A673 (cell line): ENCODE measurements at regions not wholly inside any gene's neighbourhood (a gene's known extent, or its start where the extent isn't known, plus 50 kb on each side); places are given as distances from the start of the nearest gene placed in this dataset.

ENCODE experiments used
- BruUV-seq: library from RNA; stranded (reverse); fragments of 400-500 nt; replicated peaks from 2 replicates; lab custom pipeline; 2021; lab: Mats Ljungman, UMichigan
- CTCF ChIA-PET: fragments of 300-600 bp; sonication (Branson Sonifier 250); formaldehyde crosslinking; loops from one replicate; lab custom pipeline; 2022; ENCODE audit warnings: antibody characterized with exemption; lab: Charles Lee
- POLR2A ChIA-PET: fragments of 300-600 bp; sonication (Branson Sonifier 250); formaldehyde crosslinking; loops from one replicate; lab custom pipeline; 2022; ENCODE audit warnings: antibody characterized with exemption; ENCODE audit not compliant: low non-redundant PET; lab: Charles Lee
- DNase-seq: peaks from one replicate; pipeline ENCODE4 v3.0.0-alpha.2; 2015; ENCODE audit warnings: low spot score
- H3K27ac ChIP-seq: fragments of 200-600 bp; sonication (generic); 2 replicates; pipeline ENCODE4 v1.5.1; 2016; ENCODE audit warnings: mixed run types, low read depth, mild to moderate bottlenecking, mixed read lengths, antibody characterized with exemption, low read length; ENCODE audit not compliant: poor library complexity, severe bottlenecking
- H3K27me3 ChIP-seq: fragments of 200-600 bp; sonication (generic); replicated peaks from 2 replicates; pipeline ENCODE4 v1.6.1; 2017; ENCODE audit warnings: mixed run types, low read depth, mild to moderate bottlenecking, mixed read lengths, antibody characterized with exemption, low read length; ENCODE audit not compliant: insufficient read depth, poor library complexity
- H3K36me3 ChIP-seq: fragments of 200-600 bp; sonication (generic); 2 replicates; pipeline ENCODE4 v1.6.1; 2016; ENCODE audit warnings: mixed run types, mild to moderate bottlenecking, mixed read lengths, antibody characterized with exemption, low read length; ENCODE audit not compliant: insufficient read depth, poor library complexity, severe bottlenecking
- H3K4me1 ChIP-seq: fragments of 200-600 bp; sonication (generic); 2 replicates; pipeline ENCODE4 v1.6.1; 2017; ENCODE audit warnings: mixed run types, mild to moderate bottlenecking, mixed read lengths, antibody characterized with exemption, low read length; ENCODE audit not compliant: insufficient read depth, poor library complexity, severe bottlenecking
- H3K4me3 ChIP-seq: fragments of 200-600 bp; sonication (generic); 2 replicates; pipeline ENCODE4 v1.5.1; 2016; ENCODE audit warnings: low read depth, mixed run types, mild to moderate bottlenecking, mixed read lengths, low read length; ENCODE audit not compliant: poor library complexity, severe bottlenecking
- H3K9me3 ChIP-seq: fragments of 200-600 bp; sonication (generic); 2 replicates; pipeline ENCODE4 v1.6.1; 2016; ENCODE audit warnings: mixed run types, low read depth, mild to moderate bottlenecking, mixed read lengths, antibody characterized with exemption, low read length; ENCODE audit not compliant: poor library complexity, severe bottlenecking
- EZH2 ChIP-seq: fragments of 200-600 bp; sonication (generic); IDR thresholded peaks from 2 replicates; pipeline ENCODE4 v1.6.1; 2017; ENCODE audit warnings: borderline replicate concordance, low read depth, mild to moderate bottlenecking, mixed read lengths, antibody characterized with exemption, low read length; ENCODE audit not compliant: poor library complexity, severe bottlenecking
- intact Hi-C: fragments of 100-400 bp; cut with micrococcal nuclease; formaldehyde crosslinking; loops from one replicate; pipeline ENCODE4 v1.10.0; 2022; ENCODE audit not compliant: unreplicated experiment
- TF ChIP-seq, protein P1 (sequence below): fragments of 300-800, 200-600 bp; sonication (generic); conservative IDR thresholded peaks from 2 replicates; pipeline ENCODE4 v1.5.1; 2017; ENCODE audit warnings: low read depth, mild to moderate bottlenecking, antibody characterized with exemption, low read length, moderate library complexity, mixed read lengths

DNA sequence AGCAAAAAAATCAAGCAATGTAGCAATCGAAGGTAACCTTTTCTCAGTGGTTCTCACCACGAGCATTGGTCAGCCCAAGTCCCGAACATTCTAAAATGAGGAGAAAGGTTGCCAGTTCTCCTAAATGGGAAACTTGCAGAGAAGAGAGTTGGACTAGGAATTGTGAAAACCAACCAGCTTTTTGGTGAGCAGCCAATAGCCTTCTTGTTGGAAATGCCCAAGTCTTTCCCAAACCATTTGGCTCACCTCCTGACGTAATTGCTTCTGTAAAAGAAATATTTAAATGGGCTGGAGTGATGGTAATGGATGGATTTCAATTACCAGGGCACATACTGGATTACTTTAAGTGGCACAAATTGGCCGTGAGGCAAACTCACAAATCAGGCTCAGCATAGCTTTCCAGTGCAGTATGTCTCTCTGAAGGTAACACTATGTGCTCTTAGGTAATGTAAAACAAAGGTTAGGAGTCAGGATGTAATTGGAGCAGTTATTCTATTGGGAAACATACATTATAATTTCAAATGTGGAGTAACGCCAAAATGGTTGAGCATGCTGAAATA is 423.2 kb downstream of the KLF5 start:
- Histone ChIP-seq H3K4me1 (no peaks in the 10 kb centered on the region), H3K27ac (no peak overlapping the region), H3K36me3 (no peaks in the 10 kb centered on the region), H3K9me3 (no peaks in the 10 kb centered on the region), H3K4me3 (no peak overlapping the region), H3K27me3 (no peaks in the 10 kb centered on the region)
- BruUV-seq = no TSS peak
- TF ChIP-seq, protein P1, sequence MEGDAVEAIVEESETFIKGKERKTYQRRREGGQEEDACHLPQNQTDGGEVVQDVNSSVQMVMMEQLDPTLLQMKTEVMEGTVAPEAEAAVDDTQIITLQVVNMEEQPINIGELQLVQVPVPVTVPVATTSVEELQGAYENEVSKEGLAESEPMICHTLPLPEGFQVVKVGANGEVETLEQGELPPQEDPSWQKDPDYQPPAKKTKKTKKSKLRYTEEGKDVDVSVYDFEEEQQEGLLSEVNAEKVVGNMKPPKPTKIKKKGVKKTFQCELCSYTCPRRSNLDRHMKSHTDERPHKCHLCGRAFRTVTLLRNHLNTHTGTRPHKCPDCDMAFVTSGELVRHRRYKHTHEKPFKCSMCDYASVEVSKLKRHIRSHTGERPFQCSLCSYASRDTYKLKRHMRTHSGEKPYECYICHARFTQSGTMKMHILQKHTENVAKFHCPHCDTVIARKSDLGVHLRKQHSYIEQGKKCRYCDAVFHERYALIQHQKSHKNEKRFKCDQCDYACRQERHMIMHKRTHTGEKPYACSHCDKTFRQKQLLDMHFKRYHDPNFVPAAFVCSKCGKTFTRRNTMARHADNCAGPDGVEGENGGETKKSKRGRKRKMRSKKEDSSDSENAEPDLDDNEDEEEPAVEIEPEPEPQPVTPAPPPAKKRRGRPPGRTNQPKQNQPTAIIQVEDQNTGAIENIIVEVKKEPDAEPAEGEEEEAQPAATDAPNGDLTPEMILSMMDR = no peak
- TF ChIP-seq EZH2 = no peak
- no peak for DNase-seq
- POLR2A ChIA-PET = interaction anchor here (0.7 kb wide), 1 partner anchor 1558 kb away, joined by 3 read pairs; no protein-coding TSS in a partner anchor
- intact Hi-C loops = no loop called here
- CTCF ChIA-PET = no interaction called here

DNA sequence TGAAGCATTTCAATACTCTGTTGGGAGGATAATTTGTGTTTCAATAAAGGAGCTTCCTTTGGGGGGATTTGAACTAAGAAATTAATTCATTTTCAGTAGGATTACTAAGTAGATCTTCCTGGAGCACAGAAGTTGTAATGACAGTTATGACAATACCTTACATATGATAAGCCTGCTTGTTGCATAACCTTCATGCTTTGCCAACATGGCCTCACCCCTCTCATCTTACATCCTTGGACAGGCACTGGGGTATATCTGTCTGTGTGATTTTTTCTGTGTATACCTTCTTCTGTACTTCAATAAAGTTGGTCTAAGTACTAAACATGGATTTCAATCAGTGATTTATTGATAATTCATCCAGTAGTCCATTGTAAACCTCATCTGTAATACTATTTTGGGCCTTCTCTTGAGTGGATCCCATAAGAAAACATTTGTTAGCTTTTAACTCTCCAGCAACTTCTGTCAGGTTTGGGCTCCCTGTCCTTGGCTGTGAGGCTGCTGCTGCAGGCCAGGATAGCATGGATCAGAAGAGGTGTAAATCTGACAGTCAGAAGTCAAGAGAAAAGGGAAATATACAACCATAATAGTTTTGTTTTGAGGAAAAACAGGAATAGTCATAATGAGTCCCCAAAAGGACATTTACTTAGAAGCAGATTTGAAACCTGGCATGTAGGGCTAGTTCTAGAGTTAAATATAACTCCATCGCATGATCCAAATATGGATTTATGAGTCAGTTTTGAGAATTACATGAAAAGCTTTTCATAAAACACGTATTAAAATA is 422.2 kb downstream of the KLF5 start:
- intact Hi-C loops = no loop called here
- H3K27ac ChIP-seq = no peak overlapping the region
- POLR2A ChIA-PET = no interaction called here
- no peak for DNase-seq
- H3K4me3 ChIP-seq = no peak overlapping the region
- H3K27me3 ChIP-seq = no peaks in the 10 kb centered on the region
- TF ChIP-seq, protein P1 = no peak
- no peak for TF ChIP-seq EZH2
- CTCF ChIA-PET = no interaction called here
- no TSS peak for BruUV-seq
- no peaks in the 10 kb centered on the region for H3K36me3 ChIP-seq
- no peaks in the 10 kb centered on the region for H3K9me3 ChIP-seq
- no peaks in the 10 kb centered on the region for H3K4me1 ChIP-seq

DNA sequence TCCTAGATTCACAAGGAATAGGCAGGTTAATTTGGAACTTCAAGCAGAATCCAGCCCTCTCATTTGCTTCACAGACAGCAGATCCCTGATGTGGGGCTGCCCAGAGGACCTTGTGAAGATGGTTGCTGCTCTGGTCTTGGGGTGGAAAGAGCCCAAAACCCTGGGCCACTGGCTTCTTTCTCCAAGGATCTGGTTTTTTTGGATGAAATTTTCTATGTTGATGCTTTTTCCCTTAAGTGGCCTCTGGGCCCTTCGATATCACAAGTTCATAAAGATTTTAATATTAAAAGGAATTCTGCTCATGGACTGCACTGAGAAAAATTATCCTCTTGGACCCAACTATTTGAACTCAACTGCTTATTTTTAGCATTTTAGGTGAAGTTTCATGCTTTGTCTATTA is 421.1 kb downstream of the KLF5 start:
- ChIA-PET POLR2A (no interaction called here), CTCF (no interaction called here)
- Histone ChIP-seq H3K36me3 (no peaks in the 10 kb centered on the region), H3K27me3 (no peaks in the 10 kb centered on the region), H3K27ac (no peak overlapping the region), H3K9me3 (no peaks in the 10 kb centered on the region), H3K4me3 (no peak overlapping the region), H3K4me1 (no peaks in the 10 kb centered on the region)
- no TSS peak for BruUV-seq
- no peak for DNase-seq
- intact Hi-C loops = no loop called here
- TF ChIP-seq, protein P1 = no peak
- no peak for TF ChIP-seq EZH2
